ENCODE measurements at regions not wholly inside any gene's neighbourhood (a gene's known extent, or its start where the extent isn't known, plus 50 kb on each side); places are given as distances from the start of the nearest gene placed in this dataset.

GRCh38 chr10:65396997-65397396, 1528.8 kb upstream of the LRRTM3 start:
- H3K27ac Mint-ChIP-seq (ENCODE audit: unreplicated experiment): no peak overlapping the region
- intact Hi-C loops (cut with micrococcal nuclease; ENCODE audit: unreplicated experiment): no loop called here
- no peaks in the 10 kb centered on the region for H3K36me3 Mint-ChIP-seq (ENCODE audit: insufficient read depth, unreplicated experiment)
- no peaks in the 10 kb centered on the region for H3K27me3 Mint-ChIP-seq (ENCODE audit: unreplicated experiment)
- H3K9me3 Mint-ChIP-seq (ENCODE audit: low read depth, unreplicated experiment): peaks cover 6% of the 10 kb centered on the region
- CTCF ChIA-PET: no interaction called here
- no peak for TF ChIP-seq CTCF (IDR thresholded peaks at IDR 0.05; ENCODE audit: unreplicated experiment)
- no peak overlapping the region for H3K4me3 Mint-ChIP-seq (ENCODE audit: low read depth, unreplicated experiment)
- peaks cover 18% of the 10 kb centered on the region for H3K4me1 Mint-ChIP-seq (ENCODE audit: low read depth, unreplicated experiment)
- DNase-seq: no peak
- no TSS peak for BruUV-seq (replicated peaks)

- no peak for DNase-seq
- Mint-ChIP-seq H3K36me3 (ENCODE audit: insufficient read depth, unreplicated experiment) (no peaks in the 10 kb centered on the region), H3K9me3 (ENCODE audit: low read depth, unreplicated experiment) (no peaks in the 10 kb centered on the region), H3K27ac (ENCODE audit: unreplicated experiment) (no peak overlapping the region), H3K4me1 (ENCODE audit: low read depth, unreplicated experiment) (no peaks in the 10 kb centered on the region), H3K4me3 (ENCODE audit: low read depth, unreplicated experiment) (no peak overlapping the region), H3K27me3 (ENCODE audit: unreplicated experiment) (no peaks in the 10 kb centered on the region)
- intact Hi-C loops (cut with micrococcal nuclease; ENCODE audit: unreplicated experiment): no loop called here
- no TSS peak for BruUV-seq (replicated peaks)
- no peak for TF ChIP-seq CTCF (IDR thresholded peaks at IDR 0.05; ENCODE audit: unreplicated experiment)
- CTCF ChIA-PET: no interaction called here
Measured at GRCh38 chr10:65408401-65408800, 1517.4 kb upstream of the LRRTM3 start.

- Mint-ChIP-seq H3K9me3 (ENCODE audit: low read depth, unreplicated experiment) (no peaks in the 10 kb centered on the region), H3K4me3 (ENCODE audit: low read depth, unreplicated experiment) (no peak overlapping the region), H3K36me3 (ENCODE audit: insufficient read depth, unreplicated experiment) (no peaks in the 10 kb centered on the region), H3K27ac (ENCODE audit: unreplicated experiment) (no peak overlapping the region), H3K27me3 (ENCODE audit: unreplicated experiment) (no peaks in the 10 kb centered on the region), H3K4me1 (ENCODE audit: low read depth, unreplicated experiment) (no peaks in the 10 kb centered on the region)
- TF ChIP-seq CTCF (IDR thresholded peaks at IDR 0.05; ENCODE audit: unreplicated experiment): no peak
- no peak for DNase-seq
- CTCF ChIA-PET: no interaction called here
- intact Hi-C loops (cut with micrococcal nuclease; ENCODE audit: unreplicated experiment): no loop called here
- BruUV-seq (replicated peaks): no TSS peak
Measured at GRCh38 chr10:65413001-65413400, 1512.8 kb upstream of the LRRTM3 start.

GRCh38 chr10:65415318-65415717, 1510.5 kb upstream of the LRRTM3 start:
- H3K27me3 Mint-ChIP-seq (ENCODE audit: unreplicated experiment): no peaks in the 10 kb centered on the region
- H3K4me1 Mint-ChIP-seq (ENCODE audit: low read depth, unreplicated experiment): peaks cover 11% of the 10 kb centered on the region
- intact Hi-C loops (cut with micrococcal nuclease; ENCODE audit: unreplicated experiment): no loop called here
- CTCF ChIA-PET: no interaction called here
- DNase-seq: no peak
- no peak overlapping the region for H3K27ac Mint-ChIP-seq (ENCODE audit: unreplicated experiment)
- H3K4me3 Mint-ChIP-seq (ENCODE audit: low read depth, unreplicated experiment): no peak overlapping the region
- H3K9me3 Mint-ChIP-seq (ENCODE audit: low read depth, unreplicated experiment): no peaks in the 10 kb centered on the region
- H3K36me3 Mint-ChIP-seq (ENCODE audit: insufficient read depth, unreplicated experiment): no peaks in the 10 kb centered on the region
- no peak for TF ChIP-seq CTCF (IDR thresholded peaks at IDR 0.05; ENCODE audit: unreplicated experiment)
- BruUV-seq (replicated peaks): no TSS peak

- H3K4me1 Mint-ChIP-seq (ENCODE audit: low read depth, unreplicated experiment): peaks cover 11% of the 10 kb centered on the region
- H3K27me3 Mint-ChIP-seq (ENCODE audit: unreplicated experiment): no peaks in the 10 kb centered on the region
- no peak for DNase-seq
- H3K4me3 Mint-ChIP-seq (ENCODE audit: low read depth, unreplicated experiment): no peak overlapping the region
- BruUV-seq (replicated peaks): no TSS peak
- TF ChIP-seq CTCF (IDR thresholded peaks at IDR 0.05; ENCODE audit: unreplicated experiment): no peak
- H3K9me3 Mint-ChIP-seq (ENCODE audit: low read depth, unreplicated experiment): no peaks in the 10 kb centered on the region
- no peak overlapping the region for H3K27ac Mint-ChIP-seq (ENCODE audit: unreplicated experiment)
- intact Hi-C loops (cut with micrococcal nuclease; ENCODE audit: unreplicated experiment): no loop called here
- CTCF ChIA-PET: no interaction called here
- H3K36me3 Mint-ChIP-seq (ENCODE audit: insufficient read depth, unreplicated experiment): no peaks in the 10 kb centered on the region
Measured at GRCh38 chr10:65416094-65416493, 1509.7 kb upstream of the LRRTM3 start.
